MCF 10A (cell line): ENCODE measurements at regions not wholly inside any gene's neighbourhood (a gene's known extent, or its start where the extent isn't known, plus 50 kb on each side); places are given as distances from the start of the nearest gene placed in this dataset.

Source experiments
- BruUV-seq: library from RNA; stranded (reverse); fragments of 400-500 nt; replicated peaks from 2 replicates; lab custom pipeline; 2021; lab: Mats Ljungman, UMichigan
- CTCF ChIA-PET: fragments of 300-600 bp; sonication (Branson Sonifier 250); formaldehyde crosslinking; extraction: SDS; loops from one replicate; lab custom pipeline; 2021; ENCODE audit warnings: antibody characterized with exemption, inconsistent platforms; lab: Yijun Ruan, JAX
- POLR2A ChIA-PET: fragments of 300-600, 350-650 bp; sonication (Branson Sonifier 250); formaldehyde crosslinking; extraction: SDS; loops from one replicate; lab custom pipeline; 2020; ENCODE audit warnings: antibody characterized with exemption, inconsistent platforms; lab: Yijun Ruan, JAX
- DNase-seq: peaks from one replicate; pipeline ENCODE4 v3.0.0-alpha.2; 2018; ENCODE audit not compliant: unreplicated experiment
- H3K27ac Mint-ChIP-seq: one replicate; pipeline ENCODE4 v1.8.0; 2022; ENCODE audit warnings: mild to moderate bottlenecking, low read depth, mixed read lengths; ENCODE audit not compliant: unreplicated experiment
- H3K27me3 Mint-ChIP-seq: one replicate; pipeline ENCODE4 v1.8.0; 2022; ENCODE audit warnings: mixed read lengths; ENCODE audit not compliant: insufficient read depth, unreplicated experiment
- H3K36me3 Mint-ChIP-seq: one replicate; pipeline ENCODE4 v1.8.0; 2022; ENCODE audit warnings: mild to moderate bottlenecking, moderate library complexity, mixed read lengths; ENCODE audit not compliant: insufficient read depth, unreplicated experiment
- H3K4me1 Mint-ChIP-seq: one replicate; pipeline ENCODE4 v1.8.0; 2022; ENCODE audit warnings: mixed read lengths; ENCODE audit not compliant: insufficient read depth, unreplicated experiment
- H3K4me3 Mint-ChIP-seq: one replicate; pipeline ENCODE4 v1.8.0; 2022; ENCODE audit warnings: mild to moderate bottlenecking, moderate library complexity, mixed read lengths; ENCODE audit not compliant: unreplicated experiment
- H3K9me3 Mint-ChIP-seq: one replicate; pipeline ENCODE4 v1.8.0; 2022; ENCODE audit warnings: mixed read lengths; ENCODE audit not compliant: unreplicated experiment
- CTCF ChIP-seq: fragments of 200-600 bp; IDR thresholded peaks from one replicate; pipeline ENCODE4 v1.8.0; 2022; ENCODE audit warnings: antibody characterized with exemption, mild to moderate bottlenecking; ENCODE audit not compliant: unreplicated experiment
- intact Hi-C: fragments of 100-400 bp; cut with micrococcal nuclease; formaldehyde crosslinking; loops from 2 replicates; pipeline ENCODE4 v1.14.1; 2022

GRCh38 chr11:100584201-100584985, 102.7 kb upstream of the ARHGAP42 start:
- Mint-ChIP-seq H3K27me3 (peaks cover 21% of the 10 kb centered on the region), H3K36me3 (no peaks in the 10 kb centered on the region), H3K9me3 (no peaks in the 10 kb centered on the region), H3K27ac (no peak overlapping the region), H3K4me1 (no peaks in the 10 kb centered on the region), H3K4me3 (no peak overlapping the region)
- TF ChIP-seq CTCF, result no peak
- intact Hi-C loops, result no loop called here
- ChIA-PET POLR2A (no interaction called here), CTCF (interaction anchor here (0.7 to 1.0 kb wide), 3 partner anchors 8 to 346 kb away, joined by 4 to 5 read pairs (median 5); no protein-coding TSS in a partner anchor)
- BruUV-seq, result no TSS peak
- no peak for DNase-seq

GRCh38 chr11:100585728-100586127, 101.4 kb upstream of the ARHGAP42 start:
- ChIA-PET POLR2A (no interaction called here), CTCF (interaction anchor here (0.6 kb wide), 1 partner anchor 697 kb away, joined by 3 read pairs; no protein-coding TSS in a partner anchor)
- intact Hi-C loops, result no loop called here
- Mint-ChIP-seq H3K27me3 (peaks cover 34% of the 10 kb centered on the region), H3K4me1 (no peaks in the 10 kb centered on the region), H3K9me3 (no peaks in the 10 kb centered on the region), H3K36me3 (no peaks in the 10 kb centered on the region), H3K4me3 (no peak overlapping the region), H3K27ac (no peak overlapping the region)
- BruUV-seq, result no TSS peak
- TF ChIP-seq CTCF, result no peak
- no peak for DNase-seq

- no peaks in the 10 kb centered on the region for H3K4me1 Mint-ChIP-seq
- H3K27ac Mint-ChIP-seq, result no peak overlapping the region
- no peak overlapping the region for H3K4me3 Mint-ChIP-seq
- intact Hi-C loops, result no loop called here
- no peak for TF ChIP-seq CTCF
- POLR2A ChIA-PET, result no interaction called here
- no peak for DNase-seq
- no TSS peak for BruUV-seq
- CTCF ChIA-PET, result interaction anchor here (0.6 kb wide), 1 partner anchor 97 kb away, joined by 3 read pairs; no protein-coding TSS in a partner anchor
- H3K9me3 Mint-ChIP-seq, result no peaks in the 10 kb centered on the region
- peaks cover 42% of the 10 kb centered on the region for H3K27me3 Mint-ChIP-seq
- H3K36me3 Mint-ChIP-seq, result no peaks in the 10 kb centered on the region
Measured at GRCh38 chr11:100586361-100587101, 100.6 kb upstream of the ARHGAP42 start.

GRCh38 chr11:100592619-100593260, 94.3 kb upstream of the ARHGAP42 start:
- Mint-ChIP-seq H3K36me3 (no peaks in the 10 kb centered on the region), H3K4me3 (no peak overlapping the region), H3K27me3 (peaks cover 61% of the 10 kb centered on the region), H3K4me1 (no peaks in the 10 kb centered on the region), H3K27ac (no peak overlapping the region), H3K9me3 (peaks cover 7% of the 10 kb centered on the region)
- POLR2A ChIA-PET, result no interaction called here
- BruUV-seq, result no TSS peak
- intact Hi-C loops, result no loop called here
- CTCF ChIA-PET, result interaction anchor here (1.7 kb wide), 1 partner anchor 16 kb away, joined by 4 read pairs; no protein-coding TSS in a partner anchor
- no peak for TF ChIP-seq CTCF
- no peak for DNase-seq
